K562 (cell line): ENCODE measurements at regions not wholly inside any gene's neighbourhood (a gene's known extent, or its start where the extent isn't known, plus 50 kb on each side); places are given as distances from the start of the nearest gene placed in this dataset.
A peak's percentile ranks its signal among the peaks of the same experiment; 100 is the strongest.

Experiments used
- ATF7 ChIP-seq: fragments of 450-650 bp; IDR thresholded peaks from 2 replicates; pipeline ENCODE4 v1.7.1; 2014; ENCODE audit warnings: mild to moderate bottlenecking, moderate library complexity
- CTBP1 ChIP-seq: fragments of 450-650 bp; IDR thresholded peaks from 2 replicates; pipeline ENCODE4 v1.6.1; 2016; ENCODE audit warnings: borderline replicate concordance
- CTCFL ChIP-seq: IDR thresholded peaks from 2 replicates; pipeline ENCODE4 v1.6.1; 2011; ENCODE audit warnings: borderline replicate concordance, low read depth, mild to moderate bottlenecking, moderate library complexity, low read length; ENCODE audit not compliant: insufficient read depth, poor library complexity, severe bottlenecking
- HDAC8 ChIP-seq: fragments of 450-650 bp; IDR thresholded peaks from 2 replicates; pipeline ENCODE4 v1.6.1; 2016; ENCODE audit warnings: mild to moderate bottlenecking, missing genetic modification characterization, moderate library complexity, missing compliant biosample characterization
- NELFE ChIP-seq: IDR thresholded peaks from 2 replicates; pipeline ENCODE4 v1.6.1; 2011; ENCODE audit warnings: mild to moderate bottlenecking; ENCODE audit not compliant: insufficient read depth, insufficient read length
- NKRF ChIP-seq: fragments of 450-650 bp; IDR thresholded peaks from 2 replicates; pipeline ENCODE4 v1.6.1; 2016; ENCODE audit warnings: borderline replicate concordance
- PBX2 ChIP-seq, 2 experiments: IDR thresholded peaks in 1 of 2; conservative IDR thresholded peaks in 1 of 2; 2 replicates each; pipeline ENCODE4 v1.6.1; 2016; ENCODE audit warnings: low read depth in 2 of 2, mild to moderate bottlenecking in 1 of 2, missing compliant biosample characterization in 1 of 2, missing genetic modification characterization in 1 of 2, moderate library complexity in 1 of 2
- RBM22 ChIP-seq: fragments of 200-400 bp; formaldehyde crosslinking; IDR thresholded peaks from 2 replicates; pipeline ENCODE4 v1.6.1; 2018; ENCODE audit warnings: low read length, low read depth; ENCODE audit not compliant: poor library complexity, severe bottlenecking
- SIRT6 ChIP-seq: IDR thresholded peaks from one replicate; pipeline ENCODE4 v1.6.1; 2012; ENCODE audit warnings: low read depth, mild to moderate bottlenecking, control low read depth, inconsistent platforms, low read length, moderate library complexity
- SP2 ChIP-seq: IDR thresholded peaks from 2 replicates; pipeline ENCODE4 v1.6.1; 2011; ENCODE audit warnings: mild to moderate bottlenecking, low read depth, low read length, moderate library complexity; ENCODE audit not compliant: poor library complexity, severe bottlenecking; ENCODE audit errors: extremely low read depth
- STAT5A ChIP-seq: IDR thresholded peaks from 2 replicates; pipeline ENCODE4 v1.6.1; 2012; ENCODE audit warnings: low read length, inconsistent platforms, borderline replicate concordance
- TGIF2 ChIP-seq: sonication (generic); formaldehyde crosslinking; IDR thresholded peaks from 2 replicates; pipeline ENCODE4 v1.8.1; 2022; ENCODE audit warnings: mild to moderate bottlenecking, missing genetic modification reagents, moderate library complexity
- ZFX ChIP-seq: sonication (generic); formaldehyde crosslinking; IDR thresholded peaks from 2 replicates; pipeline ENCODE4 v1.8.0; 2022; ENCODE audit warnings: mild to moderate bottlenecking, missing genetic modification reagents, moderate library complexity
- TF ChIP-seq, protein P1 (sequence below): fragments of 250-450 bp; sonication (Bioruptor Pico); IDR thresholded peaks from 2 replicates; pipeline ENCODE4 v1.8.0; 2022; ENCODE audit warnings: inconsistent platforms, mild to moderate bottlenecking, moderate library complexity, borderline replicate concordance
- TF ChIP-seq, protein P2 (sequence below): fragments of 250-450 bp; sonication (Bioruptor Pico); IDR thresholded peaks from 2 replicates; pipeline ENCODE4 v1.5.0; 2020; ENCODE audit warnings: mild to moderate bottlenecking, borderline replicate concordance

GRCh38 chr16:85553436-85554113 is 59.5 kb upstream of the GSE1 start (continued):
- TF ChIP-seq NKRF, result no peak
- no peak for TF ChIP-seq SIRT6
- peak; percentile 98 for TF ChIP-seq CTBP1
- TF ChIP-seq CTCFL, result peak; percentile 60
- TF ChIP-seq ZFX (CRISPR knock-in tag), result peak; percentile 82
- TF ChIP-seq, protein P1, sequence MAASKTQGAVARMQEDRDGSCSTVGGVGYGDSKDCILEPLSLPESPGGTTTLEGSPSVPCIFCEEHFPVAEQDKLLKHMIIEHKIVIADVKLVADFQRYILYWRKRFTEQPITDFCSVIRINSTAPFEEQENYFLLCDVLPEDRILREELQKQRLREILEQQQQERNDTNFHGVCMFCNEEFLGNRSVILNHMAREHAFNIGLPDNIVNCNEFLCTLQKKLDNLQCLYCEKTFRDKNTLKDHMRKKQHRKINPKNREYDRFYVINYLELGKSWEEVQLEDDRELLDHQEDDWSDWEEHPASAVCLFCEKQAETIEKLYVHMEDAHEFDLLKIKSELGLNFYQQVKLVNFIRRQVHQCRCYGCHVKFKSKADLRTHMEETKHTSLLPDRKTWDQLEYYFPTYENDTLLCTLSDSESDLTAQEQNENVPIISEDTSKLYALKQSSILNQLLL (CRISPR knock-in tag), result no peak
- TF ChIP-seq TGIF2, result 0 out of 2 replicates have a peak, but pooled peaks have one; percentile 60
- TF ChIP-seq PBX2 (CRISPR knock-in tag; IDR thresholded peaks at IDR 0.05; ENCODE audit: low read depth), result no peak
- TF ChIP-seq PBX2 (tag; conservative IDR thresholded peaks at IDR 0.05; ENCODE audit: low read depth), result no peak
- TF ChIP-seq HDAC8 (tag), result 0 out of 2 replicates have a peak, but pooled peaks have one; percentile 52
- TF ChIP-seq RBM22, result peak; percentile 93
- no peak for TF ChIP-seq NELFE
- TF ChIP-seq SP2, result peak; percentile 9
- peak; percentile 81 for TF ChIP-seq ATF7
- TF ChIP-seq, protein P2, sequence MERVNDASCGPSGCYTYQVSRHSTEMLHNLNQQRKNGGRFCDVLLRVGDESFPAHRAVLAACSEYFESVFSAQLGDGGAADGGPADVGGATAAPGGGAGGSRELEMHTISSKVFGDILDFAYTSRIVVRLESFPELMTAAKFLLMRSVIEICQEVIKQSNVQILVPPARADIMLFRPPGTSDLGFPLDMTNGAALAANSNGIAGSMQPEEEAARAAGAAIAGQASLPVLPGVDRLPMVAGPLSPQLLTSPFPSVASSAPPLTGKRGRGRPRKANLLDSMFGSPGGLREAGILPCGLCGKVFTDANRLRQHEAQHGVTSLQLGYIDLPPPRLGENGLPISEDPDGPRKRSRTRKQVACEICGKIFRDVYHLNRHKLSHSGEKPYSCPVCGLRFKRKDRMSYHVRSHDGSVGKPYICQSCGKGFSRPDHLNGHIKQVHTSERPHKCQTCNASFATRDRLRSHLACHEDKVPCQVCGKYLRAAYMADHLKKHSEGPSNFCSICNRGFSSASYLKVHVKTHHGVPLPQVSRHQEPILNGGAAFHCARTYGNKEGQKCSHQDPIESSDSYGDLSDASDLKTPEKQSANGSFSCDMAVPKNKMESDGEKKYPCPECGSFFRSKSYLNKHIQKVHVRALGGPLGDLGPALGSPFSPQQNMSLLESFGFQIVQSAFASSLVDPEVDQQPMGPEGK, result peak; percentile 73
- no peak for TF ChIP-seq STAT5A
